T1000 (cell line): ENCODE measurements at regions not wholly inside any gene's neighbourhood (a gene's known extent, or its start where the extent isn't known, plus 50 kb on each side); places are given as distances from the start of the nearest gene placed in this dataset.
"Not testable (repeated sequence)": the region's sequence is repeated elsewhere in the genome, so short reads cannot be mapped to it uniquely, and the experiment has no call there.

Experiments
- DNase-seq: peaks from one replicate; lab custom pipeline; 2025; ENCODE audit warnings: mixed read lengths; lab: John Stamatoyannopoulos, UW

DNA sequence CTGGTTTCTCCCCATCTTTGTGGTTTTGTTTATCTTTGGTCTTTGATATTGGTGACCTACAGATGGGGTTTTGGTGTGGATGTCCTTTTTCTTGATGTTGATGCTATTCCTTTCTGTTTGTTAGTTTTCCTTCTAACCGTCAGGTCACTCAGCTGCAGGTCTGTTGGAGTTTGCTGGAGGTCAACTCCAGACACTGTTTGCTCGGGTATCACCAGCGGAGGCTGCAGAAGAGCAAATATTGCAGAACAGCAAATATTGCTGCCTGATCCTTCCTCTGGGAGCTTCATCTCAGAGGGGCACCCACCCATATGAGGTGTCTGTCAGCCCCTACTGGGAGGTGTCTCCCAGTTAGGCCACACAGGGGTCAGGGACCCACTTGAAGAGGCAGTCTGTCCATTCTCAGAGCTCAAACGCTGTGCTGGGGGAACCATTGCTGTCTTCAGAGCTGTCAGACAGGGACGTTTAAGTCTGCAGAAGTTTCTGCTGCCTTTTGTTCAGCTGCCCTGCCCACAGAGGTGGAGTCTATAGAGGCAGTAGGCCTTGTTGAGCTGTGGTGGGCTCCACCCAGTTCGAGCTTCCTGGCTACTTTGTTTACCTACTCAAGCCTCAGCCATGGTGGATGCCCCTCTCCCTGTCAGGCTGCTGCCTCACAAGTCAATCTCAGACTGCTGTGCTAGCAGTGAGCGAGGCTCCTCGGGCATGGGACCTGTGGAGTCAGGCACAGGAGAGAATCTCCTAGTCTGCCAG lies 94.8 kb upstream of the BNIP2 start:
- not testable (repeated sequence) for DNase-seq

DNA sequence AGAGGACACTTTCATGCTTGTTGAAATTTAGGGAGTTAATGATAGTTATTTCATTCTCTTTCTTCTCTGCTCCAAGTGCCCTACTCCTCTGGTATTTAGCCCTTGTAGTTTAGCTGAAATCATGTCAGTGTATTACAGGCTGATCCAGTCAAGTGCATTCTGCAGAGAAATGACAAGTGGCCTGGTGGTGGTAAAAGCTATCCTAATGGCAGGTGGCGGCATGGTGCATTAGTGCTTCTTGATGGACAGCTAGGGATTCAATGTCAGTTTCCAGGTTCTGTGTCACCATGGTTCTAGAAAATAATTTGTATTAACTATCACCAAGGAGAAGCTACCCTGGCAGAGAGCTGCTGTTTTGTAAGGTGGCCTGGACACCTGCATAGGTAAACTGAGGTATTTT lies 90.0 kb upstream of the BNIP2 start:
- no peak for DNase-seq

DNA sequence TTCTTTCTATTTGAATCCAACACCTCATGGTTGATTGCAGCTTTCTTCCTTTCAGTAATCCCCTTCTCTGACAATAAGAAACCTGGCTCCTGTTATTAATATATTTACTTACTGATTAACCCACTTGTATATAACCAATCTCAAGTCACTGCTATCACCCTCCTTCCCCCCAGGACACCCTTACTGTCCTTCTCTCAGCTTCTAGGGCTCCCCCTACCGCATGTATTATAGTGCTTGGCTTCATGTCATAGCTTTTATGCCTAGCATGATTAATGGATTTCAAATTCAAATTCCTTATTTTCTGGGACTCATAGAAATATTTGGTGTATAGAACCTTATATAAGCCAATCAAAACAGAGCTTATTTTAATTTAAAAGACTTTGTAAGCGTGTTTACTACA lies 75.7 kb upstream of the BNIP2 start:
- DNase-seq = no peak

DNA sequence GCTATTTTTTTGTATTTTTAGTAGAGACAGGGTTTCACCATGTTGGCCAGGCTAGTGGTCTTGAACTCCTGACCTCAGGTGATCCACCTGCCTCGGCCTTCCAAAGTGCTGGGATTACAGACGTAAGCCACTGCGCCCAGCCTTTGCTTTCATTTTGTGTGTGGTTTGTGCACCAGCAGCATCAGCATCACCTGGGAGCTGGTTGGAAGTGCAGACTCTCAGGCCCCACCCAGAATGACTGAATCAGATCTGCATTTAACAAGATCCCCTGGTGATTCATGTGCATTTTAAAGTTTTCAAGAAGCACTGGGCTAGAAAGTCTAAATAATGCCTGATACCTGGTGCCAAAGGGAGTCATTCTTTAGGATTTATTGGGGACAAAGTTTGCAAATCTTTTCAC lies 73.4 kb upstream of the BNIP2 start:
- no peak for DNase-seq

DNA sequence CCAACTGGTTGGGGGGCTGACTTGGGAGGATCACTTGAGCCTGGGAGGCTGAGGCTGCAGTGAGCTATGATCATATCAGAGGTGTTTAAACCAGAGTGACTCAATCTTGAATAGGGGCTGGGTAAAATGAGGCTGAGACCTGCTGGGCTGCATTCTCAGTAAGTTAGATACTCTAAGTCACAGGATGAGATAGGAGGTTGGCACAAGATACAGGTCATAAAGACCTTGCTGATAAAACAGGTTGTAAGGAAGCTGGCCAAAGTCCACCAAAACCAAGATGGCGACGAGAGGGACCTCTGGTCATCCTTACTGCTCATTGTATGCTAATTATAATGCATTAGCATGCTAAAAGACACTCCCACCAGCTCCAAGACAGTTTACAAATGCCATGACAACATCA lies 71.1 kb upstream of the BNIP2 start:
- not testable (repeated sequence) for DNase-seq

DNA sequence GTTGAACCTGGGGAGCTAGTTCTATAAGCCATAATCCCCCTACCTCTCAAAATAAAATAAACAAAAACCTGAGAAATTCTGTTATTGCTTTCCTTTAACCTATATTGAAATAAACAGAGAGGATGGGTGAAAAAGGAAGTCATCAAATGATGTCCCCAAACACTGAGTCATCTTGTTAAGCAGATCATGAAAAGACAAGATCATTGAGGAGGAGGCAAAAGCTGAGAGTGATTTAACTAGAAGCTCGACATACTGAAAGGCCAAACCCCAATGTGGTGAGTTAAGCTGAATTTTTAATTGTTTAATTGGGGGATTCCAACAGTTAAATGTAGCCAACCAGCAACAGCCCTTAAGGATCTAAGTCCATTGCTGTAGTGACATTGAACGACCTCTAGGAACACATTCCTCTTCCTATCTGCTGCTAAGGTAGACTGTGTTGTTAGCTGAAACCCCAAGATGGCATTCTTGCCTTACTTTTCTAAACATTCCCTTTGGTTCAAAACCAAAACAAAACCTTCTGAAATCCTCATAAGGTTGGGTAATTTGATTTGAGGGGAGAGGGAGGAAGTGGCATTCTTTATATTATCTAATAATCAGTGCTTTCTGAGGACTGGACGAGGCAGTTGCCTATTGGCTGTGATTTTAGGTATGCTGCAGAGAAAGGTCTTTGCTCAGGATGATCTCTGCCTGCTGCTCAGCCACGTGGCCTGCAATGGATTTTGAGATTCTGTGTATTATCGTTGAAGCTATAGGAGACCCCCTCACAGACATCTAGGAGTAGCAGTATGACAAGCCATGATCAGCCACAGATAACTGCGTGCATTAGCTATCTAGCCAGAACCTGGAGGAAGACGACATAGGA lies 62.7 kb upstream of the BNIP2 start:
- no peak for DNase-seq

DNA sequence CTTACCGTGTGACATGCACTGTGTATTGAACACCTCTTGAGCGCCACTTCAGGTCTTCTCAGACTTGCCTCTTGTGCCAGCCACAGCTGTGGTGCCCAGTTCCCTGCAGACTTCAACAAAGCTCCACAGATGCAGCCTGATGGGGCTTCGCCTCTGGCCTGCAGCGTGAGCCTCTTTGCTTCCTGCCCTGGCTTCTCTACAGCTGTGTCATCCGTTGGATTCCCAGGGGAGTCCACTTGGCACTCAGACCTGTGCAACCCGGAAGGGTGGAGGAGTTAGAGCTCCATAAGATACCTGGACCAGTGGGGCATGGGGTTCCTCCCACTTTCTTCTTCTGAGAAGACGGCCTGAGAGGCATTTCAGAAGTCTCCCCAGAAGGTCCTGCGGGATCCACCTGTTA lies 57.7 kb upstream of the BNIP2 start:
- DNase-seq = no peak

DNA sequence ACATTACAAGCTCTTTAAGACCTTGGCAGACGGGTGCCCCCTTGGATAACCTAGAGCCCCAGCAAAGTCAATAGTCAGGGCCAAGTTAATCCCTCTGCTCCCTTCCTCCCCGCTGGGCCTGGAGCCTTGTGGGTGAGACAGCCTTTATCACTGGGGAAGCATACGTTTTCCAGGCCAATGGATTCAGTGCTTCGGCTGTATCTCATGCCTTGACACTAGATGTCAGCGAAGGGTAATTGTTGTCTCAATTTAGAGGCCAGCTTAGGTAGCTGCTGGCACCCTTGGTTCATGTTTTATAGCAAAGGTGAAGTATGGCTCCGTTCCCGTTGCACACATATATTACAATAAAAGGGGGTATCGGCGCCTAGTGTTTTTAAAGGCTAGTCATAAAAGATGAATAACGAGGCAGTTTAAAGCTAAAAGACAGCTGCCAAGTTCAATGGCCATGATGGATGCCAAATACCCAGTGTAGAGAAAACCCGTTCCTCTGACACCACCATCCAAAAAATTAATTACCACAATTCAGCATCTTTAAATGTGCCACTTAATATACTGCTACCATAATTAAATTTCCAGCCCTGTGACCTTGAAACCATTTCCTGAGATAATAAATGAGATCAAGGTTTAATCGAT lies 52.3 kb upstream of the BNIP2 start:
- DNase-seq = no peak

DNA sequence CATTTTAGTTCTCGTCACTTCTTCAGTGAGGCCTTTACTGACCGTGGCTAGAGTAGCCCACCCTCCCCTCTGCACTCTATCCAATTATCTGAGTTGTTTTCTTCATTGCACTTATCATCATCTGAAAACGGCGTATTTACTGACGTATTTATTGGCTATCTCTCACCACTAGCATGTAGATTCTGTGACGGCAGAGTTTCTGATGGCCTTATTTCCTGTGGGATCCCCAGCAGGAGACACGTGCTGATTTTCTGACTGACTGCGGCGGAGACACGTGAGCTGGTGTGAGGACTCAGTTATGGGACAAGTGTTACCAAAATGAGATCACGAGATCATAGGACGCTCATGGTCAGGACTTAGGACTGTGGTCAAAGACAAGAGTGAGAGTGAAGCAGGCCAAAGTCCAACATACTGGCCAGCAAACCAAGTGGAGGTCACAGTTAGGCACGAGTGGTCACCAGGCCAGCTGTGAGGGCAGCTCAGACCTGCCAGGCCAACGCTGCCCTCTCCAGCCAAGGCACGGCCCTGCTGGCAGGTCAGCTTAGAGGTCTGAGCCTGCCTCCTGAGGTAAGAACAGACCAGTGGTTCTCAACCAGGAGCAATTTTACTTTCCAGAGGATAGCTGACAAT lies 50.6 kb upstream of the BNIP2 start:
- DNase-seq = no peak
